ENCODE measurements at regions not wholly inside any gene's neighbourhood (a gene's known extent, or its start where the extent isn't known, plus 50 kb on each side); places are given as distances from the start of the nearest gene placed in this dataset.

DNA sequence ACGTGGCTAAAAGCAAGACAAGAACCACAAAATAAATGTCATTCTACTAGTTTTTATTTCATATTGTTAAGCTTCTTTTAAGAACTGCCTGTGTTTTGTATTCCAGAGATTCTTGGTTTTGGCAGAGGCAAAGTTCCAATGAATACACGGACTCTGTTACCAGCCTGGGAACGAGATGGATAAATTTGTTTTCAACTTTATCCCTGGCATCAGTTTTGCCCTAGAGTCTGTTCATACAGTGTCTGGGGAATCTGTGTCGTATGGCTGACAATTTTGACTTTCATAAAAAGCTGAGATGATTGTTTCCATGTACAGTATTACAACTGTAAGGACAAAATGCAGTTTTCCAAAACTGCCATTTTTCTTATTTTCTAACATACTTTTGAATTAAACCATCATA lies 327.6 kb downstream of the TBC1D4 start:
- Histone ChIP-seq H4K20me1 (ENCODE audit: insufficient read depth) (no peaks in the 10 kb centered on the region), H3K27me3 (ENCODE audit: insufficient read depth, low read depth) (no peaks in the 10 kb centered on the region), H3K4me2 (no peak overlapping the region), H3K9ac (no peak overlapping the region), H2AFZ (ENCODE audit: low read depth) (no peak overlapping the region), H3K36me3 (ENCODE audit: insufficient read depth) (no peaks in the 10 kb centered on the region), H3K79me2 (ENCODE audit: insufficient read depth, low read depth) (no peaks in the 10 kb centered on the region), H3K4me1 (ENCODE audit: low read depth, poor library complexity, severe bottlenecking) (no peaks in the 10 kb centered on the region), H3K27ac (no peak overlapping the region), H3K4me3 (IDR thresholded peaks at IDR 0.05; ENCODE audit: insufficient read depth, low read depth, low read length) (no peak overlapping the region)
- TF ChIP-seq CTCF (conservative IDR thresholded peaks at IDR 0.05; ENCODE audit: low read depth, low read length): no peak

- no peak overlapping the region for H2AFZ ChIP-seq (ENCODE audit: low read depth)
- H3K79me2 ChIP-seq (ENCODE audit: insufficient read depth, low read depth): no peaks in the 10 kb centered on the region
- H3K4me1 ChIP-seq (ENCODE audit: low read depth, poor library complexity, severe bottlenecking): no peaks in the 10 kb centered on the region
- H4K20me1 ChIP-seq (ENCODE audit: insufficient read depth): no peaks in the 10 kb centered on the region
- H3K9ac ChIP-seq: no peak overlapping the region
- no peaks in the 10 kb centered on the region for H3K36me3 ChIP-seq (ENCODE audit: insufficient read depth)
- no peaks in the 10 kb centered on the region for H3K27me3 ChIP-seq (ENCODE audit: insufficient read depth, low read depth)
- no peak overlapping the region for H3K4me3 ChIP-seq (IDR thresholded peaks at IDR 0.05; ENCODE audit: insufficient read depth, low read depth, low read length)
- H3K4me2 ChIP-seq: no peak overlapping the region
- no peak for TF ChIP-seq CTCF (conservative IDR thresholded peaks at IDR 0.05; ENCODE audit: low read depth, low read length)
- H3K27ac ChIP-seq: no peak overlapping the region
Measured at GRCh38 chr13:75153834-75154233, 328.1 kb downstream of the TBC1D4 start.

DNA sequence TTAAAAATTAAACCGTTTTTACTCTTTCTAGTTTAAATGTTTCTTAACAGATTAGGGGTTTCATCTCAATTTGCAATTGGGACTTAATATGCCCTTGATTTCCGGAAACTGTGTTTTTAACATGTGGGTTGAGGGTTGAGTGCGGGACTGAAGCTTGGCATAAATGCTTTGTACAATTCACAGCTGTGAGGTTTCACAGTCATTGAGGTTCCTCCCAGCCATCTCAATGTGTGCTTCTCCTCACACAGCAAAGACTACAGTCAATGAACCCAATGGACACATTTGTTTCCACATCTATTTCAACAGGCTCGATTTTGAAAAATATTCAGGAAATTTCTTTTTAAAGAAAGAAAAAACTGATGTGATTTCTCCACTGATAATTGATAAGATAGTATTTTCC lies 328.6 kb downstream of the TBC1D4 start:
- Histone ChIP-seq H3K4me2 (no peak overlapping the region), H3K9ac (no peak overlapping the region), H3K4me3 (IDR thresholded peaks at IDR 0.05; ENCODE audit: insufficient read depth, low read depth, low read length) (no peak overlapping the region), H3K27me3 (ENCODE audit: insufficient read depth, low read depth) (no peaks in the 10 kb centered on the region), H2AFZ (ENCODE audit: low read depth) (no peak overlapping the region), H3K79me2 (ENCODE audit: insufficient read depth, low read depth) (no peaks in the 10 kb centered on the region), H3K36me3 (ENCODE audit: insufficient read depth) (no peaks in the 10 kb centered on the region), H3K4me1 (ENCODE audit: low read depth, poor library complexity, severe bottlenecking) (no peaks in the 10 kb centered on the region), H4K20me1 (ENCODE audit: insufficient read depth) (no peaks in the 10 kb centered on the region), H3K27ac (no peak overlapping the region)
- no peak for TF ChIP-seq CTCF (conservative IDR thresholded peaks at IDR 0.05; ENCODE audit: low read depth, low read length)

- TF ChIP-seq CTCF (conservative IDR thresholded peaks at IDR 0.05; ENCODE audit: low read depth, low read length): no peak
- Histone ChIP-seq H3K79me2 (ENCODE audit: insufficient read depth, low read depth) (no peaks in the 10 kb centered on the region), H3K27me3 (ENCODE audit: insufficient read depth, low read depth) (no peaks in the 10 kb centered on the region), H3K27ac (no peak overlapping the region), H2AFZ (ENCODE audit: low read depth) (no peak overlapping the region), H4K20me1 (ENCODE audit: insufficient read depth) (no peaks in the 10 kb centered on the region), H3K4me3 (IDR thresholded peaks at IDR 0.05; ENCODE audit: insufficient read depth, low read depth, low read length) (no peak overlapping the region), H3K4me2 (no peak overlapping the region), H3K36me3 (ENCODE audit: insufficient read depth) (no peaks in the 10 kb centered on the region), H3K4me1 (ENCODE audit: low read depth, poor library complexity, severe bottlenecking) (no peaks in the 10 kb centered on the region), H3K9ac (no peak overlapping the region)
Measured at GRCh38 chr13:75151081-75151643, 330.8 kb downstream of the TBC1D4 start.

Data from KMS-11 (cell line).